ENCODE measurements at regions not wholly inside any gene's neighbourhood (a gene's known extent, or its start where the extent isn't known, plus 50 kb on each side); places are given as distances from the start of the nearest gene placed in this dataset.

DNA sequence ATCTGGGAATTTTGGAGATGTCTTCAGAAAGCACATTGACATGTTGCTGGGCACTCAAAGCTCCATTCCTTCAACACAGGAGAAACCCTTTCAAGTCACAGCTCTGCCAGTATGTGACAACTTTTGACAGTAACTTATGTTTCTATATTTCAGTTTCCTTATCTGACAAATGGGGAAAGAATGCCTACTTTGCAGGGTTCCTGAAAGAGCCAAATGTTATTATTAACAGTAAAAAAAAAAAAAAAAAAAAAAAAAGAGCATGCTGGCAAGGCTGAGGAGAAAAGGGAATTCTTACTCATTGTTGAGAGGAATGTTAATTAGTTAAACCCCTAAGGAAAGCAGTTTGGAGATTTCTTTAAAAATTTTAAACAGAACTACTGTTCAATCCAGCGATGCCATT lies 272.5 kb upstream of the TGFBR2 start:
- ChIA-PET CTCF (interaction anchor here (0.9 kb wide), 1 partner anchor 14 kb away, joined by 3 read pairs; no protein-coding TSS in a partner anchor), POLR2A (no interaction called here)
- Mint-ChIP-seq H3K4me1 (ENCODE audit: low read depth) (peaks cover 27% of the 10 kb centered on the region), H3K27me3 (no peaks in the 10 kb centered on the region), H3K9me3 (peaks cover 2% of the 10 kb centered on the region), H3K4me3 (no peak overlapping the region), H3K27ac (no peak overlapping the region), H3K36me3 (ENCODE audit: low read depth) (peaks cover 2% of the 10 kb centered on the region)
- intact Hi-C loops (cut with micrococcal nuclease) = no loop called here
- TF ChIP-seq, protein P1, sequence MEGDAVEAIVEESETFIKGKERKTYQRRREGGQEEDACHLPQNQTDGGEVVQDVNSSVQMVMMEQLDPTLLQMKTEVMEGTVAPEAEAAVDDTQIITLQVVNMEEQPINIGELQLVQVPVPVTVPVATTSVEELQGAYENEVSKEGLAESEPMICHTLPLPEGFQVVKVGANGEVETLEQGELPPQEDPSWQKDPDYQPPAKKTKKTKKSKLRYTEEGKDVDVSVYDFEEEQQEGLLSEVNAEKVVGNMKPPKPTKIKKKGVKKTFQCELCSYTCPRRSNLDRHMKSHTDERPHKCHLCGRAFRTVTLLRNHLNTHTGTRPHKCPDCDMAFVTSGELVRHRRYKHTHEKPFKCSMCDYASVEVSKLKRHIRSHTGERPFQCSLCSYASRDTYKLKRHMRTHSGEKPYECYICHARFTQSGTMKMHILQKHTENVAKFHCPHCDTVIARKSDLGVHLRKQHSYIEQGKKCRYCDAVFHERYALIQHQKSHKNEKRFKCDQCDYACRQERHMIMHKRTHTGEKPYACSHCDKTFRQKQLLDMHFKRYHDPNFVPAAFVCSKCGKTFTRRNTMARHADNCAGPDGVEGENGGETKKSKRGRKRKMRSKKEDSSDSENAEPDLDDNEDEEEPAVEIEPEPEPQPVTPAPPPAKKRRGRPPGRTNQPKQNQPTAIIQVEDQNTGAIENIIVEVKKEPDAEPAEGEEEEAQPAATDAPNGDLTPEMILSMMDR (IDR thresholded peaks at IDR 0.05) = no peak
- ATAC-seq (no peak), DNase-seq (no peak)

DNA sequence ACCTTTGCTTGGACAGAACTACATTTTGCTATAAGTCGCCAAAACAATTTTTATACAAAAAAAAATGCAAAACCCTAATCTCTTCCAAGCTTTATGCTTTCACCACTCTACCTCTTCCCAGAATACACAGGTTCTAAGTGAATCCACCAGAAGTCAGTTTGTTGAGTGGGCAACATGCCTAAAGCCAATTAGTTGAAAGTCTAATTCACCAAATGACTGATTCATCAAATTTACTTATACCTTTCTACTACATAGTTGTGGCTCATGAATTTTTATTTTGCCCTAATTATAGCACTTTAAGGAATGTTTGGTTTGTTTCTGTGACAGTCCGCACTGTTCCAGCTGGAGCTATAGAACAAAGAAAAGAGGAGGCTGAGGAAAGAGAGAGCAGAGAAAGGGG lies 265.9 kb upstream of the TGFBR2 start:
- Mint-ChIP-seq H3K36me3 (ENCODE audit: low read depth) (peaks cover 2% of the 10 kb centered on the region), H3K27me3 (no peaks in the 10 kb centered on the region), H3K4me3 (no peak overlapping the region), H3K4me1 (ENCODE audit: low read depth) (peaks cover 27% of the 10 kb centered on the region), H3K27ac (no peak overlapping the region), H3K9me3 (peaks cover 2% of the 10 kb centered on the region)
- CTCF ChIA-PET = interaction anchor here (1.0 to 1.6 kb wide), 3 partner anchors 10 to 21 kb away, joined by 3 to 4 read pairs (median 3); no protein-coding TSS in a partner anchor
- ATAC-seq (no peak), DNase-seq (no peak)
- TF ChIP-seq, protein P1 (IDR thresholded peaks at IDR 0.05) = no peak
- POLR2A ChIA-PET = interaction anchor here (0.9 kb wide), 1 partner anchor 268 kb away, joined by 3 read pairs; no protein-coding TSS in a partner anchor
- intact Hi-C loops (cut with micrococcal nuclease) = loop anchor here (10.0 kb wide), 1 partner anchor 414 kb away; no protein-coding TSS in a partner anchor

DNA sequence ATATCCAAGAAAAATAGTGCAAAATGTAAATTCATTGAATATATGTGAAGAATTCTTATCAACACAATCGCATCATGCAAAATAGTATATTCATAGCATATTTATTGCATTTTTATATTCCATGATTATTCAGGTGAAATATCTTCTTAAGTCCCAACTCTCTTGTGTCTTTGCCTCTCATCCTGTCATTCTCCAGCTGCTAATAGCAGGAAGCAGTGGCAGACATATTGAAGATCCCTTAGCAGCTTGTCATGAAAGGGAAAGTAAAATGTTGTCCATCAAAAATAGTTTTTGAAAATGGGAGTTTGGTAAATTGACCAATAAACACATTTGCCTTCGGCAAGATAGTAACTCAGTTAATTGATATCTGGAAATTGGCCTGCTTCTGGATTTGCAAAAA lies 265.3 kb upstream of the TGFBR2 start:
- Mint-ChIP-seq H3K4me1 (ENCODE audit: low read depth) (peaks cover 33% of the 10 kb centered on the region), H3K4me3 (no peak overlapping the region), H3K36me3 (ENCODE audit: low read depth) (peaks cover 2% of the 10 kb centered on the region), H3K27me3 (no peaks in the 10 kb centered on the region), H3K9me3 (peaks cover 2% of the 10 kb centered on the region), H3K27ac (no peak overlapping the region)
- intact Hi-C loops (cut with micrococcal nuclease) = loop anchor here (10.0 kb wide), 1 partner anchor 414 kb away; no protein-coding TSS in a partner anchor
- no peak for ATAC-seq
- DNase-seq = no peak
- CTCF ChIA-PET = interaction anchor here (1.0 to 1.6 kb wide), 3 partner anchors 9 to 22 kb away, joined by 3 to 4 read pairs (median 3); no protein-coding TSS in a partner anchor
- TF ChIP-seq, protein P1 (IDR thresholded peaks at IDR 0.05) = no peak
- POLR2A ChIA-PET = no interaction called here

DNA sequence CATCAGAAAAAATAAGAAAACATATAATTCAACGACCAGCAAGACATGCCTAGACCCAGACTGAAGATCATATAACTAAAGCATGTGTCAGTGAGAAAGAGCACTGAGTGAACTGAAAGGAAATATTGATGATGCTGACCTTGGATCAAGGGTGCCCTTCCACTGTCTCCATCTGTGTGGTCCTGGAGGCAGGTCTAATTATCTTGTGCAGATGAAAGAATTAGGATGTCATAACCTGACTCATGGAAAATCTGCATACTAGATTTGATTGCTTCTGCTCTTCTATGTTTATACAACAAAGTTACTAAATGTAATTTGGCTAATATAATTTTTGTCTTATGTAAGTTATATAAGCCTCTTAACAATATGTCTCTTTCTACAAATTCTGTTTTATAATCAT lies 264.6 kb upstream of the TGFBR2 start:
- intact Hi-C loops (cut with micrococcal nuclease) = loop anchor here (10.0 kb wide), 1 partner anchor 413 kb away; no protein-coding TSS in a partner anchor
- H3K9me3 Mint-ChIP-seq = peaks cover 2% of the 10 kb centered on the region
- CTCF ChIA-PET = interaction anchor here (1.1 kb wide), 1 partner anchor 14 kb away, joined by 3 read pairs; no protein-coding TSS in a partner anchor
- H3K4me3 Mint-ChIP-seq = no peak overlapping the region
- TF ChIP-seq, protein P1 (IDR thresholded peaks at IDR 0.05) = no peak
- peaks cover 40% of the 10 kb centered on the region for H3K4me1 Mint-ChIP-seq (ENCODE audit: low read depth)
- ATAC-seq = peak; percentile 58
- H3K27ac Mint-ChIP-seq = no peak overlapping the region
- POLR2A ChIA-PET = interaction anchor here (1.0 kb wide), 1 partner anchor 13 kb away, joined by 3 read pairs; no protein-coding TSS in a partner anchor
- no peaks in the 10 kb centered on the region for H3K27me3 Mint-ChIP-seq
- DNase-seq = peak; percentile 4
- peaks cover 2% of the 10 kb centered on the region for H3K36me3 Mint-ChIP-seq (ENCODE audit: low read depth)

DNA sequence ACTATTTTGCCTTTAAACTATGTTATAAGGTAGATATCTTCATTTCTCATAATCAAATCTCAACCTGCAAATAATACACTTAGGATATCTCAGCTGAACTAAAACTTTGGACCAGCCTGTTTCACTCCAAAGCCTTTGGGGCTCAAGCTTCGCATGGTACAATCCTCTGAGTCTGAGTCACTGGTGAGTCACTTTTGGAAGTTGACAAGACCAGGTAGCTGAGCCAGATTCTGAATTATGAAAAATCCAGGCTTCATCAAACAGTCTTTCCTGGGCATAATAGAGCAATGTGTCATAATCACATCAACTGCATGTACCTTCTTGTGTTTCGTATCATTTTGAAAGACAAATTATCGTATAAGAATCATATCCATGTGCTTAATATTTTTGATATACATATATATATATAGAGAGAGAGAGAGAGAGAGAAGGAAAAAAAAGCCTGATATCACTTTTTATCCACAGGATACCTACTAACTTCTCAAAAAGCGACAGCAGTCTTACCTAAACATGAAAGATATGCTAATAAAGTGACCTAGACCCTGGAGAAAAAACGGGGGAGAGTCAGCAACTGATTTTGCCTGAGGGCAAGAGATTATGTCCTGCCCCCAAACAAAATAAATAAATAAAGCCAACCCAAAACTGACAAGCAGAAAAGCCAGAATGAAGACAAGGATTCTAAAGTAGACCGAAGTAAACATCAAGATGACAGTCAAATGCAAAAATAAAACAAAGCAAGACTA lies 263.9 kb upstream of the TGFBR2 start:
- DNase-seq = peak; percentile 42
- H3K36me3 Mint-ChIP-seq (ENCODE audit: low read depth) = peaks cover 2% of the 10 kb centered on the region

More for the DNA sequence above, 263.9 kb upstream of the TGFBR2 start:
- Mint-ChIP-seq H3K9me3 (peaks cover 2% of the 10 kb centered on the region), H3K4me1 (ENCODE audit: low read depth) (peaks cover 47% of the 10 kb centered on the region), H3K27ac (no peak overlapping the region), H3K27me3 (no peaks in the 10 kb centered on the region), H3K4me3 (no peak overlapping the region)
- ChIA-PET POLR2A (interaction anchor here (1.0 kb wide), 1 partner anchor 13 kb away, joined by 3 read pairs; no protein-coding TSS in a partner anchor), CTCF (interaction anchor here (1.1 kb wide), 1 partner anchor 14 kb away, joined by 3 read pairs; no protein-coding TSS in a partner anchor)
- TF ChIP-seq, protein P1 (IDR thresholded peaks at IDR 0.05) = no peak
- intact Hi-C loops (cut with micrococcal nuclease) = loop anchor here (10.0 kb wide), 1 partner anchor 412 kb away; no protein-coding TSS in a partner anchor
- ATAC-seq = peak; percentile 78

Data from activated CD8-positive, alpha-beta T cell treated with anti-CD3 and anti-CD28 coated beads for 36 hours (primary cell).